Bronchial epithelial cell (primary cell): ENCODE measurements at regions not wholly inside any gene's neighbourhood (a gene's known extent, or its start where the extent isn't known, plus 50 kb on each side); places are given as distances from the start of the nearest gene placed in this dataset.

Source experiments
- DNase-seq: peaks from one replicate; pipeline ENCODE4 v3.0.0-alpha.2; 2010; ENCODE audit warnings: low read depth
- FAIRE-seq: peaks from 2 replicates; lab custom pipeline; 2011; peaks lifted over from hg19 to GRCh38; lab: Jason Lieb, UNC
- H3K27me3 ChIP-seq: 2 replicates; pipeline ENCODE4 v1.5.1; 2011; ENCODE audit warnings: low read length; ENCODE audit not compliant: control insufficient read depth, insufficient read depth
- H3K36me3 ChIP-seq: 2 replicates; pipeline ENCODE4 v1.5.1; 2011; ENCODE audit warnings: low read length; ENCODE audit not compliant: control insufficient read depth, insufficient read depth
- H3K4me3 ChIP-seq: 2 replicates; pipeline ENCODE4 v1.5.1; 2011; ENCODE audit warnings: mild to moderate bottlenecking, low read depth, low read length, control low read depth
- TF ChIP-seq, protein P1 (sequence below): IDR thresholded peaks from 2 replicates; pipeline ENCODE4 v1.5.1; 2011; ENCODE audit warnings: mild to moderate bottlenecking, moderate library complexity, low read length, control low read depth, inconsistent platforms; ENCODE audit not compliant: insufficient read depth, severe bottlenecking

DNA sequence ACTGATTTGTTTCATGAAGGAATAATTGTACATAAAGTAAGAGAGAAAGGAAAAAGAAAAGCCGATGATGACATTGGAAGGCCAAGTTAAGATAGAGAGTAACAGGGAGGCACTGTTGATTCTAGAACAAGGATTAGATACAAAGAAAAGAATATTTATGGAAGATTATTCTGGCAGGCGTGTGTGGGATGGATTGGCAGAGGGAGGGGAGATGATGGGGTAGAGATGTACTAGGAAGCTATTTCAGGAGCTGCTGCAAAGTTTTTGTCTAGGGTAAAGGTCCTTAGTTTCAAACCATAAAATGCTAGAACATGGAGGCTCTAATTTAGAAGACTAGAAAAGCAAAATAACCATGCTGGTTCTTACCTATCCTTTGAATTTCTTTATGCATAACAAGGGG lies 280.0 kb upstream of the LRRN1 start:
- TF ChIP-seq, protein P1, sequence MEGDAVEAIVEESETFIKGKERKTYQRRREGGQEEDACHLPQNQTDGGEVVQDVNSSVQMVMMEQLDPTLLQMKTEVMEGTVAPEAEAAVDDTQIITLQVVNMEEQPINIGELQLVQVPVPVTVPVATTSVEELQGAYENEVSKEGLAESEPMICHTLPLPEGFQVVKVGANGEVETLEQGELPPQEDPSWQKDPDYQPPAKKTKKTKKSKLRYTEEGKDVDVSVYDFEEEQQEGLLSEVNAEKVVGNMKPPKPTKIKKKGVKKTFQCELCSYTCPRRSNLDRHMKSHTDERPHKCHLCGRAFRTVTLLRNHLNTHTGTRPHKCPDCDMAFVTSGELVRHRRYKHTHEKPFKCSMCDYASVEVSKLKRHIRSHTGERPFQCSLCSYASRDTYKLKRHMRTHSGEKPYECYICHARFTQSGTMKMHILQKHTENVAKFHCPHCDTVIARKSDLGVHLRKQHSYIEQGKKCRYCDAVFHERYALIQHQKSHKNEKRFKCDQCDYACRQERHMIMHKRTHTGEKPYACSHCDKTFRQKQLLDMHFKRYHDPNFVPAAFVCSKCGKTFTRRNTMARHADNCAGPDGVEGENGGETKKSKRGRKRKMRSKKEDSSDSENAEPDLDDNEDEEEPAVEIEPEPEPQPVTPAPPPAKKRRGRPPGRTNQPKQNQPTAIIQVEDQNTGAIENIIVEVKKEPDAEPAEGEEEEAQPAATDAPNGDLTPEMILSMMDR: no peak
- FAIRE-seq (no peak), DNase-seq (no peak)

DNA sequence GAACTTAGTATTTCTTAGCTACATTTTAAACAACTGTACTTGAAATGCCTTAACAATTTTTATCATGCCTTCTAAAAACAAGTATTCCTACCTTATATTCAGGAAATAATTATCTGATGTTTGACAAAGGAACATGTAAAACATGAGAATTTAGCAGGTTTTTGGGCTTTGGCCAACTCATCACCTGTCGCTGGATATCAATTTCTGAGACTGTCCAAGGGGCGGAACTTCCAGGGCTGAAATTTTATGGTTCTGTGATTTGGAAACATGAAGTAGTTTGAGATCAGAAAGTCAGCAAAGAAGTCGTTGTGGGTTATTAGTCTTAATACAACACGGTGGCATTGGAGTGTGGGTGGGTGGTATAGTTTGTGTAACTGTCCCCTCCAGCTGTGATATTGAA lies 282.2 kb upstream of the LRRN1 start:
- no peak for FAIRE-seq

More for the DNA sequence above, 280.0 kb upstream of the LRRN1 start:
- no peaks in the 10 kb centered on the region for H3K36me3 ChIP-seq
- H3K4me3 ChIP-seq: no peak overlapping the region
- H3K27me3 ChIP-seq: no peaks in the 10 kb centered on the region

DNA sequence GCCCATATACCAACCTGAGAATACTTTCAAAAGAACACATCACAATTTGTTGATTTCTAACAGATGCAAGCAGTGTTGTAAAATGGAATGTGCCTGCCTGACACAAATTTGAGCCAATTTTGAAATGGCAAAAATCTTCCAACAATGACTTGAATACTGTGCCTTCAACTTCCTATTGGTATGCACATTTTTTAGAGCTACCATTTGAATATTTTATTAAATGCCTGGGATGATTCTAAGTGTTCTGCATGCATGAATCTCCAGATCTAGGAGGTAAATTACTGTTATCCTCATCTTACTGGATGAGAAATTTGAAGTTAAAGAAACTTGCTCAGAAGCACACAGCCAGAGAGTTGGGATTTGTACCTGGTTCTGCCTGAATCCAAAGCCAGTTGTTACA lies 282.8 kb upstream of the LRRN1 start:
- FAIRE-seq: no peak
- DNase-seq: no peak
- H3K4me3 ChIP-seq: no peak overlapping the region
- TF ChIP-seq, protein P1: no peak
- H3K36me3 ChIP-seq: no peaks in the 10 kb centered on the region
- no peaks in the 10 kb centered on the region for H3K27me3 ChIP-seq

More for the DNA sequence above, 282.2 kb upstream of the LRRN1 start:
- no peak overlapping the region for H3K4me3 ChIP-seq
- no peak for DNase-seq
- TF ChIP-seq, protein P1: no peak
- no peaks in the 10 kb centered on the region for H3K36me3 ChIP-seq
- H3K27me3 ChIP-seq: no peaks in the 10 kb centered on the region

DNA sequence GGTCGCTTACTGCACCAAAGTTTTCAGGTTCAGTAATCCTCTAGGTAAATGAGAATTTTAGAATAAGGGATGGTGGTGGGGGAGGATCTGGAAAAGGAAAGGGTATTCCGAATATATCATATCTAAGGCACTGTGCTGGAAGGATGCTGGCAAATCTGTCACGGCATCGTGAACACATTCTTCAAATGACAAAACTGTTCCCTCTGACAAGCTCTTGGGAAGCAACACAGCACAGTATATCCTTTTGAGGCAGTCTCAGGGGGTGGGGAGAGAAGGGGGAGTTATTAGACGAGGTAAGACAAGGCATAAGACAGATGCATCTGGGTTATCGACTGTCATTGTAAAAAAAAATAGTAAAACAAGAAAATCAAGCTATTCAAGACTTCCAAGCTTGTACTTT lies 289.6 kb upstream of the LRRN1 start:
- TF ChIP-seq, protein P1: no peak
- no peak for FAIRE-seq
- Histone ChIP-seq H3K4me3 (no peak overlapping the region), H3K36me3 (no peaks in the 10 kb centered on the region), H3K27me3 (no peaks in the 10 kb centered on the region)
- no peak for DNase-seq

DNA sequence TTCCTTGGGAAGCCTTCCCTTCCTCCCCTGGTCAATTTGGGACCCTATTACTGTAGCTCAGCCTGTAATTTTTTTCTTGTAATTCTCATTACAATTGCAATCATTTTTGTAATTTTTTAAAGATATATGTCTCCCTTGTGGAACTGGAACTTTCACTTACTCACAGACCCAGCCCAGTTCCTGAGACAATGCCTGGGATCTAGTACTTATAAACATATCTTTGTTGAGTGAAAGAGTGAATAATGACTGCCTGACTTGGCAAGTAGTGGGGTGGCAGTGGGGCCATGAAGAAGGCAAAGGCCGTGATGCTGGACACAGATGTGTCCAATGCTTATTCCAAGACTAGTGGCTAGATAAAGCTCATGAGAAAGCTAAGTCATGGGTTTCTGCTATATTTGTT lies 294.5 kb upstream of the LRRN1 start:
- FAIRE-seq: no peak
- no peaks in the 10 kb centered on the region for H3K36me3 ChIP-seq
- no peaks in the 10 kb centered on the region for H3K27me3 ChIP-seq
- DNase-seq: no peak
- TF ChIP-seq, protein P1: no peak
- H3K4me3 ChIP-seq: no peak overlapping the region

DNA sequence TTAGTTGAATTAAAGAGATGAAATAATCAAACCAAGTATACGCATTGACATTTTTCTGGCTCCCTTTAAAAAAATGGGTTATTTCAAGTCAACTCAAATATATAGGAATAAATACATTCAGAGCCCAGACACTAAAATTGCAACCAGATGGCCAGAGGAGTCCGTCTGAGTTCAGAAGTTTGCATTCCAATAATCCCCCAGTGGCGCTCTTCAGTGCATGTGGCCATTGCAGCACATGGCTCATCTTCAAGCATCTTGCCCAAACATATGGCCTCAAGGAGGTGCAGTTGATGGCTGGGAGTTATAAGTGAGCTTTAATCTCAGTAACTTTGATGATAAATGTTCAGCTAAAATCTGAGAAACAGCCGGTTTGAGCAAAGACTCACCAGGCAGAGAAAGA lies 295.8 kb upstream of the LRRN1 start:
- Histone ChIP-seq H3K36me3 (no peaks in the 10 kb centered on the region), H3K4me3 (no peak overlapping the region), H3K27me3 (no peaks in the 10 kb centered on the region)
- TF ChIP-seq, protein P1: no peak
- DNase-seq (no peak), FAIRE-seq (no peak)
